Activated CD4-positive, alpha-beta T cell treated with anti-CD3 and anti-CD28 coated beads for 4 hours (primary cell): ENCODE measurements at regions not wholly inside any gene's neighbourhood (a gene's known extent, or its start where the extent isn't known, plus 50 kb on each side); places are given as distances from the start of the nearest gene placed in this dataset.
"Not testable (repeated sequence)": the region's sequence is repeated elsewhere in the genome, so short reads cannot be mapped to it uniquely, and the experiment has no call there.

Experiments used
- DNase-seq, 2 donors: peaks; one replicate each; pipeline ENCODE4 v3.0.0-alpha.2; 2020

DNA sequence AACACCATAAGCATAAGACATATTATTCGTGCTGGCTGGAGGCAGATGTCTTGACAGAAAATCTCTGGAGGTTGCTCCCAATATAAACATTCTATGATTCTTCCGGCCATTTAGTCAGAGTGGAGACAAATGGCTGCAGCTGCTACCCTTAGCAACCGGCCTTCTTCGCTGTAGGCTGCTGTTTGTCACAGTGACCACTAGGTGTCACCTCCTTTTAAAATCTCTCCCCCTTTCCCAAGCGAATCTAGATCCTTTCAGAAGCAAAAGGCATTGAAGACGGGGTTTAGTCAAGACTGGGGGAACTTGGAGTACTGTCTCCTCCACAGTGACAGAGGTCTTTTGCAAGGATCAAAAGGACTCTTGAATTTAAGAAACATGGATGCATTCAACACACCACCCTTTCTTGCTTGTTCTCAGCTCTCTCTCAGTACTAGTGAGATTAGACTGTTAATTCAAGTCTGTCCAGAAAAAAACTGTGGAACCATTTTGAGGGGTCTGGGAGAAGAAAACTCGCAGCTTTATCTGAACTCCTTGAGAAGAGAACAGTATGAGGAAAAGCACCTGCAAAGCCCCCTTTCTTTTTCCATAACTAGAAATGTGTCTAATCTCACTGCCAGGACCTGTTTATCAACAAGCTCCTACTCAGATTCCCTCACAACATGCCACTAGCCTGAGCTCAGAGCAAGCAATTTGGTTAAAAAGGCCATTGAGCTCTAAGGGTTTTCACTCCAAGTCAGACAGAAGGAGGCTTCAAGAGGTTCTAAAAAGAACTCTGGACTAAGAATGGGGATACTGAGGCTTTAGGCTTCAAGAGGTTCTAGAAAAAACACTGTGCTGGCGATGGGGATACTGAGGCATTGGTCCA, 408.3 kb upstream of the PLXNA2 start:
- DNase-seq: peak in 1 of 2 donors; percentile 3

DNA sequence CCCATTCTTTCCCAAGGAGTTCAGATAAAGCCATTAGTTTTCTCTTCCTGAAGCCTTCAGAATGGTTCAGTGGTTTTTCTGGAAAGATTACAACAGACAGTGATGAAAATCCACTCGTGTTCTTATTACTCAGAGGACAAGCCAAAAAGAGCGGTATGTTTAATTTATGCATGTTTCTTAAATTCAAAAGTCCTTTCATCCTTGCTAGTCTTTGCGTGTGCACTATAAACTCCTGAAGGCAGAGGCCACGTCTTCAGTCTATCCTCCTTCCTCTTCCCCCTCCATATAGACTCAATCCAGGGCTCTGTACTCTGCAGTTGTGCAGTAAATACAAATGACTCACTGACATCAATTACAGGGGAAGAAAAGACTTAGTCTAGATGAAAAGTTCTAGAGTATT, 409.2 kb upstream of the PLXNA2 start:
- DNase-seq: no peak

DNA sequence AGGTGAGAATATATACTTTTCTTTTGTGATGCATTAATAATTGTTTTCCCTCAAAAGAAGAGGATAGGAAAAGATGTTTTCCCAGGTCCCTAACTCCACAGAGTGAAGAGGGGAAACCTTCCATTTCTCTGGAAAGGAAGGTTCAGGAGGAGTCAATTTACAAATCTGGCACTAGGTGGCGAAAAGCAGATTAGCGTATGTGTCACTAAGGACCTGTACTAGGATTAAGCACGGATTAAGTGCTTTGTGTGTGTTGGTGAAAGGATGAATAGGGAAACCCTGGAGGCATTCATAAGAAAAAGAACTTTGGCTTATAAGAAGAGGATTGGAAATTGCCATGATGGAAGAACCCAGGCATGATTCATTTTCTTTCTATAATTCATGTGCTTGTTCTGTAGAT, 410.1 kb upstream of the PLXNA2 start:
- no peak for DNase-seq

- no peak for DNase-seq
Observed at GRCh38 chr1:208665936-208666335, 421.8 kb upstream of the PLXNA2 start.

DNA sequence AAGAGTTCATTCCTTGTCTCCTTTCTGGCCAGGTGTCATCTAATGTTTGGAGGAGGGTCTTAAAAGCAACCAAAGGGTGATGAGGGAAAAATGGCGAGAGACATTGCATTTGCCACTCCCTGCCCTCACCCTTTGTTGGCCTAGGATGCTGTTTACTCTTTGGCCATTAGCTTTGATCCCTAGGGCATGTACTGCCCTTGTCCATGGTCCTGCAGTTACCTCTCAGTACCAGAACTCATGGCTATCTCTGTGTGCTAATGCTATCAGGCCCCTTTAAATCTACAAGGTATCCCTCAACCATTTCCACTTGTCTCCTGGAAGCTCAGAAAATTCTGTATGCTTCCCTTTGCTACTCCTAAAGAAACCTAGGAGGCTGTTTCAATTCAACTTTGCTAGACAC, 424.8 kb upstream of the PLXNA2 start:
- no peak for DNase-seq

- no peak for DNase-seq
Observed at GRCh38 chr1:208670778-208671177, 426.6 kb upstream of the PLXNA2 start.

DNA sequence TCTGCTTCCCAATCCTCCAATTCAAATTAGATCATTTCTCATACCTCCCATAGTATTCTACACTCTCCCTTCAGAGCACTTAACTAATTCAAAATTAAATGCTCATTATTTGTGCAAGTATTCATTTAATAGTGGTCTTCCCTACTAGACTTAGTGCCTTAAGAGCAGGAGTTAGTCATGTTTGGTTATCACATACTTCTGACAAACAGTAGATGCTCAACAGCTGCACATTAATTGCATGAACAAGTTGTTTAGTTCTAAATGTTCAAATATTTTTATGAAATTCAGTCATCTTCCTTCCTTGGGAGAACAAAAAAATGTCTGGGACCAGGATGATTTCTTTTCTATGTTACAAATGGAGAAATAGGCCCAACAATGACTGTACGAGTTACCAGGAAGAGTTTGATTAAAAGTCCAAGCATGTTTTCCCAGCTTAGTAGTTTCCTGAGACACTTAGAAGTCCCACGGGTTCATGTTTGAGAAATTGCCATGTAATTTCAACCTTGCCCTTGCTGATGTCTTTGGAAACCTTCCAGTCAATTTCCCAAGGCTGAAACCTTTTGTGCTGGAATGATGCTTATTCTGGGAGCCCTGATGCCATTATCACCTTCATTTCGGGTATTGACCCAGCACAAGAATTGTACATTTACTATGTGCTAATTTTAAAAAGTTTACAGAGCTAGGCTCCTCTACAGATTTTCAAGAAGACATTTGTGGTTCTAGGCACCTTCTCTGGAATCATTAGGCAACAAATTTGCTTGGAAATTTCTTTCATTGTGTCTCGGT, 437.9 kb upstream of the PLXNA2 start:
- DNase-seq: no peak

DNA sequence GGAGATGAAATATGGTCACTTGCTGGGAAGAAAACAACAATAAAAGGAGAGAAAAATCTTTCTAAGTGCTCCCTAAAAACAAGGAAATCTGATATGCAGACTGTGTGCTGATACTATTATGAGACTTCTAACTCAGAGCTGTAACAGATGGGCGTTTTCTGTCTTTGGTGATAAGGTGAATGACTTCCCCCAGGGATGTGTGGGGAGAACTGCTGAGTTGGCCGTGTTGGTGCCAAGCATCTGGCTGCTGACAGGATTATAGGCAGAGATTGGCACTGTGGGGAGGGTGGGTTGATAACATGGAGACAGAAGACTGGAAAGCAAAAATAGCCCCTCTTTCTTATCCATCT, 438.5 kb upstream of the PLXNA2 start:
- DNase-seq: no peak

DNA sequence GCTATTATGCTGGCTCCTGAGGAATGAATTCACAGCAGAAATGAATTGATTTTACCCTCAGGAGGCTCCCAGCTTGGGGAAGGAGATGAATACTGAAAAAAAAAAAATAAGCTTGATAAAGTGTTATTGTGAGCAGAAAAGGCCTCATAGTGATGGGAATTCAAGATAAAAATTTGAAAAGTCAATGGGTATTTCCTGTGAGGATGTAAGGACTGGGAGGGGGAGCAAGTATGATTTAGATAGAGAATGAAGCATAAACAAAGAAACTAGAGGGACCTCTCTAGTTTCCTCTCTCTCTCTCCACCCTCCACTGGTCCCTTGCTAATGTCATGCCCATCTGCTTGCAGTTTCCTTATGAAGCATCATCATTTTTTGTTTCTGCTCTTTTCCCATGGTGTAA, 439.0 kb upstream of the PLXNA2 start:
- no peak for DNase-seq

- no peak for DNase-seq
Observed at GRCh38 chr1:208684192-208684591, 440.0 kb upstream of the PLXNA2 start.

DNA sequence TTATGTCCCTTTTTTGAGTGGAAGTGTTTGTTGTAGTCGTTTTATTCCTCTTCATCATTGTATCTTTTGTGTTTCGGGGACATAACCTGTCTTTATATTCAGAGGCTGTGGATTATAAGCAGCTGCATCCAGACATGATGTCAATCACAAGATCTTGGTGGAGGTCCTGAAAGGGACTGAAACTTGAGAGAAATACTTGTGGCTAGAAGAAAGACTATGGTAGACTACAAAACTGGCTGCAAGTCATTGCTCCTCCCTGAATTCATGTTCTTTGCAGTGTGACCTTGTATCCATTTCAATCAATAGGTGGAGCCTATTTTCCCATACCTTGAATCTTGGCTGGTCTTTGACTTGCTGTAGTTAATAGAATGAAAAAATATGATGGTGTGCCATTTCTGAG, 442.4 kb upstream of the PLXNA2 start:
- no peak for DNase-seq

DNA sequence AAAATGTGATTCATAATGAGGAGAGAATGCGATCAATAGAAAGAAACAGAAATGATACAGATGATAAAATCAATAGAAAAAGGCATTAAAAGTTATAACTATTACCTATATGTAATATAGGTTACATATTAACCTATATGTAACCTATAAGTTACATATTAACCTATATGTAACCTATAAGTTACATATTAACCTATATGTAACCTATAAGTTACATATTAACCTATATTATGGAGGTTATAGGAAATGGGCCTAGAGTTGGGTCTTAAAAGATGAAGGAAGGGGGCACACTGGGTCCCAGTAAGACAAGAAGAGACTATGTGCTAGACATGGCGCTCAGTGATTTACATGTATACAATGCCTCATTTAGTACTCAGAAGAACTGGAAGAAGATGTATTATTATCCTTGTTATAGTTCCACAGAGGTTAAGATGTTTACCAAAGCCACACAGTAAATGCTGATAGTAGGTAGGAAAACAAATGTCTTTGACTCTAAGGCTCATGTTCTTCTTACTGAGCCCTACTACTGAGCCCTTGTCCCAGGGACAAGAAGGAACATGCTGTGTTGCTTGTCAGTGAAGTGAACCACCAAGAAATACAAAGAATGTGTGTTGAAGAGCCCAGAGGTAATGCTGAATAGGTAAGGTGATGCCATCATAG, 444.6 kb upstream of the PLXNA2 start:
- DNase-seq: no peak

GRCh38 chr1:208691012-208691411, 446.8 kb upstream of the PLXNA2 start:
- no peak for DNase-seq

- no peak for DNase-seq
Observed at GRCh38 chr1:208709981-208710380, 465.8 kb upstream of the PLXNA2 start.

- no peak for DNase-seq
Observed at GRCh38 chr1:208714323-208714722, 470.1 kb upstream of the PLXNA2 start.

DNA sequence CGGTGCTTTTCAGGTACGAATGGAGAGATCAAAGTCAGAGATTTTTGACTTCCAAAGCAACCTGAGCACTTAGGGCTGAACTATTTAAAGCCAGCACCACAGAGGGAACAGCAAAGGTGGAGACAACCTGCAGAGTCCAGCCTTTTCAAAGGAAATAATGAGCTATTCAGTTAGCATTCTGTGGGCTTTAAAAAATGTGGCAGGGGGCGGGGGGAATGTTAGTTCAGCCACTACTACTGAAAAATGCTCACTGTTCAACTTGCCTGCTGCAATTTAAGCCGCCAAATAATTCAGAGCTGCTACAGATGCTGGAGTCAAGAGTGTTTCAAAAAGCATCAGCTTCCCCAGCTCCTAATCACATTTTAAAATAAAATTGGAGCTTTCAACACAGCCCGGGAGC, 473.3 kb upstream of the PLXNA2 start:
- no peak for DNase-seq

GRCh38 chr1:208722592-208722991, 478.4 kb upstream of the PLXNA2 start:
- DNase-seq: no peak

- DNase-seq: no peak
Observed at GRCh38 chr1:208724079-208724478, 479.9 kb upstream of the PLXNA2 start.

- DNase-seq: no peak
Observed at GRCh38 chr1:208728815-208729214, 484.6 kb upstream of the PLXNA2 start.

DNA sequence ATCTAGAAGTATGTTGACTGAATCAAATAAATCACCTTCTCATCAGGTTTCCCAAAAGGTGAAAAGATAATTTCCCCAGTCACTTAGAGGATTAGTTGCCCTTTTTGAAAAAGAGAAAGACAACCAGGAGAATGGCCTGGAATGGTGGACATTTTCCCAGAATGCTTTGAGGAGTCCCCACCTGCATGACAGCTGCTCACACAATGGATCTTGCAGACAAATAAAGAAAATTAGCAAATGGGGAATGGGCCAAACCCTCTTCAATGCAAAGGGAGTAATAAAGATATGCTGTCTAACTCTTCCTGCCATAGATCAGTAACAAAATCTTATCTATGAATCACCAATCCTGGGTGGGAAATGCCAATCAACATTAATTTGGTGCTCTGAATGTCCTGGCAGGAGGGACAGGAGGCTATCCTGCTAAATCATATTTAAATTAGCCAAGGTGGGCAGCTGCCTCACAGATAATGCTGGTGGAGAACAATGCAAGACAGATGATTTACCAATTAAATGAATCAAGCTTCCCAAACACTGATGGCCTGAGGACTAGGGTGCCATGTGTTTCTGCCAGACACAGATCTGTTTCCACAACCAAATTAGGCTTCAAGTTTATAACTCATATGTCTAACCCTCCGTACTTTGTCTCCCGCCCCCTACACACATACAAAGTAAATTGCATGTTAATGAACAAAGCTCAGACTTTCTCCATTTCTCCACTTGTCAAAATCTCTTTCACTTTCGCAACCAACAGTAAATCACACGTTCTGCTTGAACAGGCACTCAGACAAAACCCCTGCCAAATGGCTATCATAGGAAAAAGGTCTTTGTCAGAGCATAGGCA, 488.0 kb upstream of the PLXNA2 start:
- no peak for DNase-seq

DNA sequence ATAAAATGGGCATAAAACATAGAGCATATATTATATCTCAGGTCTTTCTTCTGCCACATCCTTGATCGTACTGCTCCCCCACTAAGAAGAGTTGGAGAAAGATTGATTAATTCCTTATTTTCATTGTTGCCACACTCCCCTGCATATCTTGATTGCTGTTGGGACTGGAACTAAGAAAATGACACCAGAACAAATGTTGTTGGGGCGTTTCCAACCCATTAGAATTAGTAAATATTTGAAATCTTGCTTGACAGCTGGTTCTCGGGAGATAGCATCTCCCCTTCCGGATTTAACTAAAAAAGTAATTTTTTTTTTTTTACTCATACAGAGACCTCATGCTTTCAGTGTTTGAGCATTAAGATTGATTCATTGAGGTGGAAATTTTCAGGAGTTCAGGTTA, 493.0 kb upstream of the PLXNA2 start:
- no peak for DNase-seq

- no peak for DNase-seq
Observed at GRCh38 chr1:208737922-208738321, 493.7 kb upstream of the PLXNA2 start.

DNA sequence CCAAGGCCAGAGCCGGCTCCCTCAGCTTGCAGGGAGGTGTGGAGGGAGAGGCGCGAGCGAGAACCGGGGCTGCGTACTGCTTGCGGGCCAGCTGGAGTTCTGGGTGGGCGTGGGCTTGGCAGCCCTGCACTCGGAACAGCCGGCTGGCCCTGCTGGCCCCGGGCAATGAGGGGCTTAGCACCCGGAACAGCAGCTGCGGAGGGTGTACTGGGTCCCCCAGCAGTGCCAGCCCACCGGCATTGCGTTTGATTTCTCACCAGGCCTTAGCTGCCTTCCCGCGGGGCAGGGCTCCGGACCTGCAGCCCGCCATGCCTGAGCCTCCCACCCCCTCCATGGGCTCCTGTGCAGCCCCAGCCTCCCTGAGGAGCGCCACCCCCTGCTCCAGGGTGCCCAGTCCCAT, 495.5 kb upstream of the PLXNA2 start:
- DNase-seq: not testable (repeated sequence)
